Heart left ventricle (tissue), 13 donors: ENCODE measurements at regions not wholly inside any gene's neighbourhood (a gene's known extent, or its start where the extent isn't known, plus 50 kb on each side); places are given as distances from the start of the nearest gene placed in this dataset.

Source experiments
- POLR2A ChIP-seq, 2 donors: fragments of 450-650 bp; IDR thresholded peaks; one replicate each; pipeline ENCODE4 v1.6.1; 2017; ENCODE audit warnings: antibody characterized with exemption in 2 of 2, mild to moderate bottlenecking in 2 of 2, moderate library complexity in 2 of 2
- TF ChIP-seq, protein P1 (sequence below), 12 donors: fragments of 200-600 bp; sonication (generic) in 4 of 12; IDR thresholded peaks; one replicate each; pipeline versions ENCODE4 v1.5.0 to v1.8.0; 2018 to 2022; ENCODE audit warnings: antibody characterized with exemption in 12 of 12, mild to moderate bottlenecking in 5 of 12
- donor health status: ischemic (EF 13 %, LVEDD 7.1; RV severe dilation, severe dysfunction).
- donor health status: DM: no; HTN: yes; CAD: no.
- donor health status: DM: no; HTN: no; CAD: no.
- donor health status: ischemic (EF 25% LVEDD 6.9; RV normal size, moderate dysfunction).
- donor health status: ischemic (EF 25% LVEDD 5.7; RV mildly dilated, moderate dysfunction).
- donor health status: ischemic (EF 35%, LVEDD 5.7; RV mildly dilated, moderate dysfunction).
- donor health status: nonischemic (EF 11% LVEDD 7.7; RV severe dilation, severe dysfunction).
- donor health status: DM: yes; HTN: yes; CAD: no.
- donor health status: PGD.
- donor health status: ischemic (EF 29% LVEDD 5.4; RV normal size, mild dysfunction).
- donor health status: nonischemic (EF 23%, LVEDD 6.1; RV moderate dilation, normal function).

DNA sequence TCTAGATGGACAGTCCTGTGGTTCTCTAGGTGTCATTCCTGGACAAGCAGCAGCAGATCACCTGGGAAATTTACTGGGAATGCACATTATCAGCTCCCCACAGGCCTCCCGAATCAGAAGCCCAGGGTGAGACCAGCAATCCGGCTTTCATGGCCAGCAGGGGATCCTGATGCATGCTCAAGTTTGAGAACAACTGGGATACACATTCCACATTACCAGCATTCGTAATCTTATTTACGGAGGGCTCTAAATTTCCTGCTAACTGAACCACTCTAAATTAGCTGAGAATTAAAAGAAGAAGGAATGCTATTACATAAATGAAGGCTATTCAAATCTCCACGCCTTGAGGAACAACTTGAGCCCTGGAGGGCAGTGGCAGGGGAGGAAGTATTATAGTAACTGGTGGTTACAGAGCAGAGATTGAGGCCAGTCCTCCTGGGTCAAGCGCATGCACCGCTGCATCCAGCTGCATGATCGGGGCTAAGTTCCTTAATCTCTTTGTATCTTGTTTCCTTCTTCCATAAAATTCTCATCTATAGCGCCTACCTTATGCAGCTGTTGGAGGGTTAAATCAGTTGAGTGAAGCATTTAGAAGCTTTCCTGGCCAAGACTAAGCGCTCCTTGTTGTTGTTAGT, 403.7 kb downstream of the CDH26 start:
- TF ChIP-seq, protein P1, sequence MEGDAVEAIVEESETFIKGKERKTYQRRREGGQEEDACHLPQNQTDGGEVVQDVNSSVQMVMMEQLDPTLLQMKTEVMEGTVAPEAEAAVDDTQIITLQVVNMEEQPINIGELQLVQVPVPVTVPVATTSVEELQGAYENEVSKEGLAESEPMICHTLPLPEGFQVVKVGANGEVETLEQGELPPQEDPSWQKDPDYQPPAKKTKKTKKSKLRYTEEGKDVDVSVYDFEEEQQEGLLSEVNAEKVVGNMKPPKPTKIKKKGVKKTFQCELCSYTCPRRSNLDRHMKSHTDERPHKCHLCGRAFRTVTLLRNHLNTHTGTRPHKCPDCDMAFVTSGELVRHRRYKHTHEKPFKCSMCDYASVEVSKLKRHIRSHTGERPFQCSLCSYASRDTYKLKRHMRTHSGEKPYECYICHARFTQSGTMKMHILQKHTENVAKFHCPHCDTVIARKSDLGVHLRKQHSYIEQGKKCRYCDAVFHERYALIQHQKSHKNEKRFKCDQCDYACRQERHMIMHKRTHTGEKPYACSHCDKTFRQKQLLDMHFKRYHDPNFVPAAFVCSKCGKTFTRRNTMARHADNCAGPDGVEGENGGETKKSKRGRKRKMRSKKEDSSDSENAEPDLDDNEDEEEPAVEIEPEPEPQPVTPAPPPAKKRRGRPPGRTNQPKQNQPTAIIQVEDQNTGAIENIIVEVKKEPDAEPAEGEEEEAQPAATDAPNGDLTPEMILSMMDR (IDR thresholded peaks at IDR 0.05) = no peak
- no peak for TF ChIP-seq POLR2A (IDR thresholded peaks at IDR 0.05)
